ENCODE measurements at regions not wholly inside any gene's neighbourhood (a gene's known extent, or its start where the extent isn't known, plus 50 kb on each side); places are given as distances from the start of the nearest gene placed in this dataset.

DNA sequence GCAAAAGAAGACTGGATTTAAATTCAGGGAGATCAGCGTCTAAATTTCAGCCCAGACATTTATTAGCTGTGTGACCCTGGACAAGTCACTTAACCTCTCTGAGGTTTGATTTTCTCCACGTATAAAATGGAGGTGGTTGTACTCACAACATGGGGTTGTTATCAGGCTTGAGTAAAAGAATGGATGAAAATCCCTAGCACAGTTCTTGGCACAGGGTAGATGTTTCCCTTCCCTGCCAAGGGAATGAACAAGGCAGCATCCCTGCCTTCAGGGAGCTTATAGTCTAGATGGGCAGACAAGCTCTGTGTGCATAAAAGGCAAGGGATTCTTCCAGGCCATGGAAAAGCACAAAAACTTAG, 50.2 kb upstream of the MRPS22 start:
- TF ChIP-seq Cebpa-rat (IDR thresholded peaks at IDR 0.05) = no peak
- no peaks in the 10 kb centered on the region for H3K27me3 ChIP-seq
- no peak overlapping the region for H3K4me3 ChIP-seq
- no peak overlapping the region for H3K4me2 ChIP-seq
- no peaks in the 10 kb centered on the region for H3K36me3 ChIP-seq
- no peaks in the 10 kb centered on the region for H3K4me1 ChIP-seq
- H3K9me3 ChIP-seq = no peaks in the 10 kb centered on the region
- no peak overlapping the region for H3K9ac ChIP-seq
- H3K27ac ChIP-seq = no peak overlapping the region
- H4K20me1 ChIP-seq = no peaks in the 10 kb centered on the region
